GM18870 (cell line): ENCODE measurements at regions not wholly inside any gene's neighbourhood (a gene's known extent, or its start where the extent isn't known, plus 50 kb on each side); places are given as distances from the start of the nearest gene placed in this dataset.
A peak's percentile ranks its signal among the peaks of the same experiment; 100 is the strongest.
"Not testable (repeated sequence)": the region's sequence is repeated elsewhere in the genome, so short reads cannot be mapped to it uniquely, and the experiment has no call there.

Experiments
- ATAC-seq: cut with Tn5 transposase; IDR thresholded peaks from one replicate; pipeline ENCODE4 v1.9.1; 2021; ENCODE audit warnings: moderate library complexity; ENCODE audit not compliant: unreplicated experiment

DNA sequence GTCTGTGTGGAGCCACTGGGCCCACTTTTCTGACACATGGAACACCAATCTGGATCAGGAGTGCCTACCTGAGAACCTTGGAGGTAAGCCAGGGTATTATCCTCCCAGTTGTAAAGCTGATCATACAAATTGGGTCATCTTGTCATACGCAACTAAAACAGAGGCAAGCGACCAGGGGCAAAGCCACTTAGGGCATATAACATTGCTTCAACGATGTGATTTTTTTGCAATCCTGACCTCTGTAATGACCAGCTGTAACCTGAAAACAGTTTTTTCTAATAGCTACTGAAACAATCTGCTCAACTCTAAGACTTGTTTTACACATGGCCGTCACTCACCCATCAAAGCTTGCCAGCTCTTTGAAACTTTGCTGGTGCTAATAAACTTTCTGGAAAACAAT lies 261.5 kb upstream of the AGTR2 start:
- no peak for ATAC-seq

DNA sequence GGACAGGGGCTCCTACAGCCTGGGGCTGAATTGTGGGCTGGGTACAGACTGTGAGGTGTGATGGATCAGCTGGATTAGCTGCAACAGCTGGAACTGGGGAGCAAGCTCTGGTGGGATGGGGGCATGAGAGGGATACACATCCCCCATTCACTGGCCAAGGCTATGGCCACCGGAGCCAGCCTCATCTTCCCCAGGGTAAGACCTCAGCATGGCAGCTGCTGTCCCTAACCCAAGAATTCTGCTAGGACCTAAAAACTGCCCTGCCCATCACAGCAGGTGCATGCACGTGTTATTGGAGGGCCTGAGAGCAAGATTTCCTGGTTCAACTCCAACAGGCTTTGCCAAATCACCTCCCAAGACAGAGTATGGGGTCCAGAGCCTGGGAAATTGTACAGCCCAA lies 258.6 kb upstream of the AGTR2 start:
- ATAC-seq: no peak

DNA sequence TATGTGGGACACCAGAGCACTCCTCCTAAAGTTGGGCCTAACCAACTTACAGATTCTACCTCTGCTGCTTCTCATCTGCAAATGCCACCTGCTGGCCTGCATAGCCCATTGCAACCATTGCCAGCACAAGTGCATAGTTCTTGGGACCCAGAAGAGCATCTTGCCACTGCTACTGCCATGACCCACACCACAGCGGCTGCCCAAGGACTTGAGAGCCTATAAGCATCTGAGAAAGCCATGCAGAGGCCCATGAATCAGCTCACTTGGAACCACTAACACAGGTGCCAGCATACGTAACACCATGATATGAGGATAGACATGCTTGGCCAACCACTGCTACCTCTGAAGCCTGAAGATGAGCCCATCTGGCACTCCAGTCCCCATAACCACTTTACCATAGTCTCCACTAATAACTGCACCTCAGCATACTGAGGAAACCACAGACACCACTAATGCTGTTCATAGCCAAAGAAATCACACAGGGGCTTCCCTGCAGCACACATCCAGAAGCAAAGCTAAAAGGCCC lies 258.1 kb upstream of the AGTR2 start:
- peak; percentile 96 for ATAC-seq

DNA sequence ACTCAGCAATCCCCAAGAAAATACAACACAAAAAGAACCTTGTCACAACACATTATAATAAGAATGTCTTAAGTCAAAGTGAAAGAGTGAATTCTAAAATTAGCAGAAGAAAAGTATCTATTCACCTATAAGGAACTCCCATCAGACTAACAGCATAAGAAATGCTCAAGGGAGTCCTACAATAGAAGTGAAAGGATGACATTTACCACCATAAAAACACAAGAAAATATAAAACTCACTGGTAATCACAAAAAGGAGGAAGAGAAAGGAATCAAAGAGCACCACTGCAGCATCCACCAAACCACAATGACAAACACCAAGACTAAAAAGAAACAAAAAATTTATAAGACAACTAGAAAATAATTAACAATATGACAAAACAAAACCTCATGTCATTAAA lies 257.0 kb upstream of the AGTR2 start:
- ATAC-seq: peak; percentile 51

DNA sequence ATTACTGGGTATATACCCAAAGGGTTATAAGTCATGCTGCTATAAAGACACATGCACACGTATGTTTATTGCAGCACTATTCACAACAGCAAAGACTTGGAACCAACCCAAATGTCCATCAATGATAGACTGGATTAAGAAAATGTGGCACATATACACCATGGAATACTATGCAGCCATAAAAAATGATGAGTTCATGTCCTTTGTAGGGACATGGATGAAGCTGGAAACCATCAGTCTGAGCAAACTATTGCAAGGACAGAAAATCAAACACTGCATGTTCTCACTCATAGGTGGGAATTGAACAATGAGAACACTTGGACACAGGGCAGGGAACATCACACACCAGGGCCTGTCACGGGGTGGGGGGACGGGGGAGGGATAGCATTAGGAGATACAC lies 254.9 kb upstream of the AGTR2 start:
- ATAC-seq: not testable (repeated sequence)

DNA sequence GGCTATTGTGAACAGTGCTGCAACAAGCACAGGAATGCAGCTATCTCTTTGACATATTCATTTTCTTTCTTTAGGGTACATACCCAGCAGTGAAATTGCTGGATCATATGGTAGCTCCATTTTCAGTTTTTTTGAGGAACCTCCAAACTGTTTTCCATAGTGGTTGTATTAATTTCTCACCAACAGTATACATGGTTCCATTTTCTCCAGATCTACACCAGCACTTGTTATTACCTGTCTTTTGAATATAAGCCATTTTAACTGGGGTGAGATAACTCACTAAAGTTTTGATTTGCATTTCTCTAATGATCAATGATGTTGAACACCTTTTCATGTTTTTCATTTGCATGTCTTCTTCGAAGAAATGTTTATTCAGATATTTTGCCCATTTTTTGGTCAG lies 241.1 kb upstream of the AGTR2 start:
- ATAC-seq: no peak

DNA sequence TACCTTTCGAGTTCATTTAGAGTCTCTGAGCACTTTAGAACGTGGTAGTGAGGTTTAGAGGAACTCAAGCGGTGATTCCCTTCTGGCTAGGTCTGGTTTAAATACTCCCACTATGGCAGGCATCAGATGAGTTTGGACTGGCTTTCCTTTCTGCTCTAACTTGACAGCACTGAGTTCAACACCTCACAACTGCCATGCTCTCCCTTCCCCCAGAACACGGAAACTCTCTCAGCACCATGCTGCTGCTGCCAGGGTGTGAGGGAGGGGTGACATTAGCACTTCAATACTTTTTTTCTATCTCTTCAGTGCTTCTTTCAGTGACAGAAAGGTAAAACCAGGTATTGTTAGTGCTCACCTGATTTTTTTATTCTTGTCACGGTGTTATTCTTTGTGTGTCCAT lies 234.5 kb upstream of the AGTR2 start:
- no peak for ATAC-seq

DNA sequence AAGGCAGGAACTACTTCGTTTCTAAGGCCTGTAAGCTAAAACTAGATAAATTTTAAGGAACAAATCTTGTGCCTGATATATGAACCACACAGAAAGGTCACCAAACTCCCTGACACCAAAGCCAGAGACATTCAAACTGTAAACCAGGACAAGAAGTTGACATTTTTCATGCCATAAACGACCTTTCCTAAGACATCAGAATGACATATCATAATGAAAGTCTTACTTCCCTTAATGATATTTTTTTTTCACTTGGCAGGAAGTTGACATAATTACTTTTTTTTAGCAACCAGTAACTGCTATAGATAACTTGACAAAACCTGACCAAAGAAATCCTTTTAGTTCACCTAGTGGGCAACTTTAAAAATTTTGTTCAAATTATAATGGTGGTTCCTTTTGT lies 231.5 kb upstream of the AGTR2 start:
- ATAC-seq: peak; percentile 63

DNA sequence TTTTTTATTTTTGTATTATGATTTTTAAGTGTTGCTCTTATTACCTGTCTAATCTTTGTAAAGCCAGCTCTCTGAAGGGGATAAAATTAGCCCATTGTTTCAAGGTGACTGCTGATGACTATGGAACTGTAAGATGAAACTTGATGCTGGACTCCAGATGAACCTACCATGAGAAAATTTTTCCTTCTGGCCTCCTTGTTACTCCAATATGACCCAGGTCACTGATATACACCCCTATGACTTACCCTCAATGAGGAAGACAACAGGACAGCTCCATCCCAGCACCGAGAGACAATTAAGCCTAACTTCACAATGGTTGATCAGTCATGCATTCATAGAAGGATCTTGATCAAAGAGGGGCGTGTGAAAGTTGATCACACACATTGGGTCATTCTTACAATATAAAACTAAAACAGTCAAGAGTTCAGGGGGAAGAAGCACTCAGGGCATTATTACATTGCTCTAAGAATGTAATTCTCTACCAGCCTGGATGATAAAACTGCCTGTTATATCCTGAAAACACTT lies 230.8 kb upstream of the AGTR2 start:
- no peak for ATAC-seq

DNA sequence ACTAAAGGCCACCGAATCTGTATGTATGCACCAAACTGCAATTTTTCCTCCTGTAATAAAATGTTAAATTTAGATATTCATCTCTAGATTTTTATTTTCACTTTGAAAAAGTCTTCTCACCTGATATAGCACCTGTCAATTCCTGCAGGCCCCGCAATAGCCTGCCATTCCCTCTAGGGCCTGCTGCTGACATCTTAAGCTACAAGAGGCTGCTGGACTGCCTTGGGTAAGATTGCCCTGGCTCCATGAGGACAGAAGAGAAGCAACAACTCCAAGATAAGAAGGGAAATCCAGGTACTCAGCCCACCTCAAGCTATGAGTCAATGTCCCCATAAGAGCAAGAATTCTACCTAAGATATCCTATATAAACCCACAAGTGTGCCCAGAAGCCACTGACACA lies 230.2 kb upstream of the AGTR2 start:
- peak; percentile 13 for ATAC-seq

DNA sequence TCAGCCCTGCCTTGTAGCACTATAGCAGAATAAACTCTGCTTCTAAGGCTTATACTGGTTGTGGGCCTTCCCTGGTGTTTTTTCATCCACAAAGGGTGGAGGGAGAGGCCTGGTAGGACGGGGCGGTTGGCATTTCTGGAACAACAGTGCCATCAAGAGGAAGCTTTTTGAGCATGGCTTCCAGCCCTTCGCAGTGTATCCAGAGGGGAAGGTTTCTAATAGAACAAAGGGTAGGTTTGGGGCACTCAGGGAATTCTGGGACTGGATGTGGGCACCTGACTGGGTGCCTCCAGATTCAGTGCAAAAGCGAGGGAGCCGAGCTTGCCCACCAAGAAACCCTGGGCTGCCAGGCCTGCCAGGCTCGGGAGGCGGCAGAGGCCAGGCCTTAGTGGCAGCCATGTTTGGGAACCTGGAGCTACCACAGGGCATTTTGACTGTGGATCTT lies 229.6 kb upstream of the AGTR2 start:
- ATAC-seq: peak; percentile 70

DNA sequence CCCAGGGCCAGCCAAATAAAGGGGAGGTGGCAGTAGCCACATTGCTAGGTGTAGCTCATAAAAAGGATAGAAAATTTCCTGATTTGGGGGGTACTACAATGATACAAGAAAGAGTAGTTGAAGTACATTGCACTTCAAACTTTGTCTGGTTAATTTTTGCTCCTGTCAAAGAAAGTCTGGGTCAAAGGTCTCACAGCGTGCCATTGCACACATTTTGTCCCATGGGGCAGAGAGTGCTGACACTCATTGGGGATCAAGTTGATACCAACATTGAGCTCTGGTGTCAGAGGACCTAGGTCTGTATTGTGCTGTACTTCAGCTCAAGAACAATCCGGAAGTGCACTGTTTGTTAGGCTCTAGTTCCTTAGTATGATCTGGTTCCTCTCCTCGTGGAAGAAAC lies 229.2 kb upstream of the AGTR2 start:
- no peak for ATAC-seq

DNA sequence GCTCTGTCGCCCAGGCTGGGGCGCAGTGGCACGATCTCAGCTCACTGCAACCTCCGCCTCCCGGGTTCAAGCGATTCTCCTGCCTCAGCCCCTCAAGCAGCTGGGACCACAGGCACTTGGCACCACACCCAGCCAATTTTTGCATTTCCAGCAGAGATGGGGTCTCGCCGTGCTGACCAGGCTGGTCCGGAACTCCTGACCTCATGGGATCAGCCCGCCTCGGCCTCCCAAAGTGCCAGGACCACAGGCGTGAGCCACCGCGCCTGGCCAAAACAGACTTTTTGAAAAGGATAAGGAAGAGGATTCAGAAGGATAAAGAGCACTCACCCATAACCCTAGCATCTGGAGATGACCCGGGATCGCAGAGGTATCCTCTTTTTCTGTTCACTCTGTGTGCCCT lies 224.5 kb upstream of the AGTR2 start:
- no peak for ATAC-seq

DNA sequence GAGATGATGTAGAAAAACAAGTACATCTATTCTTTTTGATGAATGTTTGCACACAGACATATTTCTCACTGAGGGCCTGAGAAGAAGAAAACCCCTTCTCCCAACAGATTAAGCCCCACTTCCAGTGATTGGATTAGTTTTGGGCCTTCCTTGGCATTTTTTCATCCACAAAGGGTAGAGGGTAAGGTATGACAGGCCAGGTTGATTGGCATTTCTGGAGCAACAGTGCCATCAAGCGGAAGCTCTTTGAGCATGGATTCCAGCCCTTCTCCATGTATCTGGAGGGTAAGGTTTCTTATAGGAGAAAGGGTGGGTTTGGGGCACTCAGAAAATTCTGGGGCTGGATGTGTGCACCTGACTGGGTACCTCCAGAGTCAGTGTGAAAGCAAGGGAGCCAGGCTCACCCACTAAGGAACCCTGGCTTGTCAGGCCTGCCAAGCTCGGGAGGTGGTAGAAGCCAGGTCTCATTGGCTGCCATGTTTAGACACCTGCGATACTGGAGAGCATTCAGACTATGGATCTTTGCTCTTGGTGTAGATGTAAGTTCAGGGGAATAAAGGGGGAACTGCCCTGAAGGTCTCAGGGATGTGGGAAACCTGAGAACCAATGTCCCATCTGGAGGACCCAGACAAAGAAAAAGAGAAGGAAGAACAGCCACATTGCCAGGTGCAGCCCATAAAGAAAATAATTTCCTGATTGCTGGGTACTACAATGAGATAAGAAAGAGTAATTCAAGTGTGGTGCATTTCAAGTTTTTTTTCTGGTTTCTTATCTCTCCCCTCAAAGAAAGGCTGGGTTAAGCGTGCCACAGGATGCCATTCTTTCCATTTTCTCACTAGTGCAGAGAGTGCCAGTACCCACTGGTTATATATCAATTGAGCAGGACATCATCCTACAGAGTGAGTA lies 222.3 kb upstream of the AGTR2 start:
- no peak for ATAC-seq

DNA sequence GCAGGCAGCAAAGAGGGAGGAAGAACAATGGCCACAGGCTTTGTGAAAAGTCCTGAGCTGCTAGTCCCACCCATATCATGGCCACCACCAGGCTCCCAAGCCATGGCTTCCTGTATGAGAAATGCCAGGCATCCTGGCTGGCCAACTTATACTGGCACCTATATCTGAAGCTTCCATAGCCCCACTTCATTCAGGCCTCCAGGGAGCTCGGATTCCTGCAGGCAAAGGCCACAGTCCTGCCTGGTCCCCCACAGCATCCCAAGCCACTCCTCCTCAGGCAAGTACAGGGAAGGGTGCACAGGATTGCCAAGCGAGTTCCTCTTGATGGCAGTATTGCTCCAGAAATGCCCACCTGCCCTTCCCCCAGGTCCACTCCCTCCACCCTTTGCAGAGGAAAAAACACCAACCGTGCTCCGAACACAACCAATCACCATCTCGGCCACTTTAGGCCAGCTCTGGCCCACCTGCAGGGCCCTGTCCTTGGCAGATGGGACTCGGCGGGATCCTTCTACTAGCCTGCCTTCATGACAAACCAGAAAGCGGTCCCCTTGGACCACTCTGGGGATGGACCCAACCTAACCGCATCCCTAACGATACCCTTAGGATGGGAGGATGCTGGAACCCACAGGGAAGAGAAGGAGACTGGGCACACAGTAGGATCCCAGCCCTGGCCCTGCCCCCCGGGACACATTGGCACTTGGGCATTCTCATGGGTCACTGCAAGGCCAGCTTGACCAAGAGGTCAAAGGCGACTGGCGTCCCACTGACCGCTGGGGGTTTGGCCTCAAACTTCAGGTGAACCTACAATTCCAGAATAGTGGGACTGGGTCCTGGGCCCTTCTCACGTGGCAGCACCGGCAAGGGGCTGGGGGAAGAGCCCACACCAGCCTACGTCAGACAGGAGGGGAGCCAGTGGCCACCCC lies 220.4 kb upstream of the AGTR2 start:
- no peak for ATAC-seq

DNA sequence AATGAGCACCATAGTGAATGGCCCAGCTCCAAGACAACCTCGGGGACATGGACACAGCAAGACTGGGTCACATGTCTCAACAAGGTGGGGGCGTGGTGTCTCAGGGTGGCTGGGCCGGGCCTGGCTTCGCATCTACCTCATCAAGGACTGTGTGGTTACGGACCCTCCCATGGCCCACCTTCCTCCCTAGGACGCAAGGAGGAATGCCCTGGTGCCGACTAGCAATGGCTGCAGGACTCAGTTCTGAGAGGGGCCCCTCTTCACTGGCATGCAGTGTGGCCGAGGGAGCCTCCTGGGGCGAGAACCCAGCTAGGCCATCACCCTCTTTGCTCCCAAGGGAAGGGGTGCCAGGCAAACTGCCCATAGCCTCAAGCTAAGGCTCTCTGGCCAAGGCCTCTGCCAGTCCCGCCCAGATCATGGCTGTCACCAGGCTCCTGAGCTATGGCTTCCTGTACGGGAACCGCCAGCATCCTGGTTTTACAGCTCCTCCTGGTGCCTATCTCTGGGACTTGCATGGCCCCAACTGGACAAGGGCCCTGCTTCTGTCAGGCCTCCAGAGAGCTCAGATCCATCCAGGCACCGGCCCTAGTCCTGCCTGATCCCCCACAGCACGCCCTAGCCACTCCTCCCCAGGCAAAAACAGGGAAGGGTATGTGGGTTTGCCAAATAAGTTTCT lies 218.0 kb upstream of the AGTR2 start:
- no peak for ATAC-seq

DNA sequence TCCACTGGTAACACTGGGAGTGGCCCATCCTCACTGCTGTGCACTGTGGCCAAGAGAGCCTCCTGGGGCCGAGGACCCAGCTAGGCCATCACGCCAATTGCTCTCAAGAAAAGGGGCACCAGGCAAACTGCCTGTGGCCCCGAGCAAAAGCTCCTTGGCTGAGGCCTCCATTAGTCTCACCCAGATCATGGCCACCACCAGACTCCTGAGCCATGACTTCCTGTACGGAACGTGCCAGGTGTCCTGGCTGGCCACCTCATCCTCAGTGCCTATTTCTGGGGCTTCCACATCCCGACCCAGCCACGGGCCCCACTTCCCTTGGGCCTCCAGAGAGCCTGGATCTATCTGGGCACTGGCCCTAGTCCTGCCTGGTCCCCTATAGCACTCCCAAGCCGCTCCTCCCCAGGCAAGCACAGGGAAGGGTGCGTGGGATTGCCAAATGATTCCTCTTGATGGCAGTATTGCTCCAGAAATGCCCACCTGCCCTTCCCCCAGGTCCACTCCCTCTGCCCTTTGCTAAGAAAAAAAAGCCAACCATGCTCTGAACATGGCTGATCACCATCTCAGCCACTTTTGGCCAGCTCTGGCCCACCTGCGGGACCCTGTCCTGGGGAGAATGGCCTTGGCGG lies 212.6 kb upstream of the AGTR2 start:
- ATAC-seq: no peak

DNA sequence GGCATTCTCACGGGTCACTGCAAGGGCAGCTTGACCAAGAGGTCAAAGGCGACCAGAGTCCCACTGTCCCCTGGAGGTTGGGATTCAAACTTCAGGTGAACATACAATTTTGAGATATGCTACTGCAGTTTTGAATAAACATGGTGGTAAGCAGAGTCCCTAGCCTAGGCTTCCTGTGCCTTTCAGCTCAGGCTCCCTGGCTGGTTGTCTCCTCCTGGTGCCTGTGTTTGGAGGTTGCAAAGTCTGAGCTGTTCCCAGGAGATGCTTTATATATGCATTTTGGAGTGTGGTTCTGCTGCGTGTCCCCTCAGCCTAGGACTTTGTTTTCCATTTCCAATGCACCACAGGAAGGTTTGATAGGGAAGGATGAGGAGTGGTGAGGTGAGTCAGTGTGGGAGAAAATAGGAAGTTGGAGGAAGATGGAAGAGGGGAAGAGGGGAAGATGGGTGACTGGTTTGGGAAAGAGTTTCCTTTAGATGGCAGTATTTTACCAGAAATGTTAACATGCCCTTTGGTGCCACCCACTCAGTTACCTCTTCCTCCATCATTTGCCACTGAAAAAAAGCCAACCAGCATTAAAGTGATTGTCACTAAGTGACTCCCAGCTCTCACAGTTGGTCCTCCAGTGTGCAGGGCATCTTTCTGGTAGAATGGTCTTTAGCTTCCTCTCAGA lies 211.7 kb upstream of the AGTR2 start:
- ATAC-seq: no peak

DNA sequence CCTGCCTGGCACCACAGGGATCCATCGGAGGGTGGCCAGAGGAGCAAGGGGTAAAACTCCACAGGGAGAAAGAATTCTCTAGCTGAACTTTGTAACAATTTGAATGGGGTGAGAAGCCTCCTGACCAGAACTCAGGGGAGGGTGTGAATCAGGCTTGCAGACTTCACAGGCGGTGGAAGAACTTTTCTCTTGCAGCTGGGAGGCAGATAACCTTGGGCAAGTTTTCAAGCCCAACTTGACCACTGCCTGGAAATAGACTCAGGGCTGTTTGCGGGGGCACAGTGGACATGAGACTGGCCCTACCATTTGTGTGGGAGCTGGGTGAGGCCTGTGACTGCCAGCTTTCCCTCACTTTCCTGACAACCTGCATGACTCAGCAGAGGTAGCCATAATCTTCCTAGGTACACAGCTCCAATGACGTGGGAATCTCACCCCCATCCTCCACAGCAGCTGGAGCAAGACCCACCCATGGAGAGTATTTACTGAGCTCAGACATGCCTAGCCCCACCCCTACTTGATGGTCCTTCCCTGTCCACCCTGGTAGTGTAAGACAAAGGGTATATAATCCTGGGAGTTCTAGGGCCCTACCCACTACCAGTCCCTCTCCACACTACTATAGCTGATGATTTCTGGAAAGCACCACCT lies 210.0 kb upstream of the AGTR2 start:
- no peak for ATAC-seq
